AG09309 (cell line): ENCODE measurements at regions not wholly inside any gene's neighbourhood (a gene's known extent, or its start where the extent isn't known, plus 50 kb on each side); places are given as distances from the start of the nearest gene placed in this dataset.

Experiments
- DNase-seq: peaks from one replicate; pipeline ENCODE4 v3.0.0-alpha.2; 2010; ENCODE audit warnings: low read depth
- H3K4me3 ChIP-seq: 2 replicates; pipeline ENCODE4 v1.5.1; 2011; ENCODE audit warnings: mild to moderate bottlenecking, low read depth, low read length, moderate library complexity; ENCODE audit not compliant: control insufficient read depth
- TF ChIP-seq, protein P1 (sequence below): IDR thresholded peaks from 2 replicates; pipeline ENCODE4 v1.5.1; 2011; ENCODE audit warnings: mild to moderate bottlenecking, low read depth, low read length, inconsistent platforms; ENCODE audit not compliant: insufficient read depth, control insufficient read depth; ENCODE audit errors: missing control alignments

DNA sequence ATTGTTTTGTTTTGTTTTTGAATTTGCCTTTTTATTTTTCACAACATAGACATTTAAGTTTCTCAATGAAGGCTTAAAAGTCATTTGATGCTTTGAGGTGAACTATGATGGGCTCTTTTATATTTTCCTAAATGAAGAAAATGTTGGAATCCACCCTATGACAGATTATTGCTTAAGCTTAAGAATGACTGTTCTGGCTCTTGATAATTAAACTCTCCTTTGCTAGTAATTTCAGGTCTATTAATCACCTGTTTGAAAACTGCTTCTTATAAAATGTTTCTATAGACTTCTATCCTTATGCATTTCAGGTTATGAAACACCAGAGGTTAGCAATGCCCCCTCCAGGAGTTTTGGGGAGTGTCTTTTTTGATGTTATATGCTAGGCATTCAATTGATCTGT lies 424.1 kb upstream of the DYNLRB2 start:
- H3K4me3 ChIP-seq: no peak overlapping the region
- TF ChIP-seq, protein P1, sequence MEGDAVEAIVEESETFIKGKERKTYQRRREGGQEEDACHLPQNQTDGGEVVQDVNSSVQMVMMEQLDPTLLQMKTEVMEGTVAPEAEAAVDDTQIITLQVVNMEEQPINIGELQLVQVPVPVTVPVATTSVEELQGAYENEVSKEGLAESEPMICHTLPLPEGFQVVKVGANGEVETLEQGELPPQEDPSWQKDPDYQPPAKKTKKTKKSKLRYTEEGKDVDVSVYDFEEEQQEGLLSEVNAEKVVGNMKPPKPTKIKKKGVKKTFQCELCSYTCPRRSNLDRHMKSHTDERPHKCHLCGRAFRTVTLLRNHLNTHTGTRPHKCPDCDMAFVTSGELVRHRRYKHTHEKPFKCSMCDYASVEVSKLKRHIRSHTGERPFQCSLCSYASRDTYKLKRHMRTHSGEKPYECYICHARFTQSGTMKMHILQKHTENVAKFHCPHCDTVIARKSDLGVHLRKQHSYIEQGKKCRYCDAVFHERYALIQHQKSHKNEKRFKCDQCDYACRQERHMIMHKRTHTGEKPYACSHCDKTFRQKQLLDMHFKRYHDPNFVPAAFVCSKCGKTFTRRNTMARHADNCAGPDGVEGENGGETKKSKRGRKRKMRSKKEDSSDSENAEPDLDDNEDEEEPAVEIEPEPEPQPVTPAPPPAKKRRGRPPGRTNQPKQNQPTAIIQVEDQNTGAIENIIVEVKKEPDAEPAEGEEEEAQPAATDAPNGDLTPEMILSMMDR: no peak
- no peak for DNase-seq

DNA sequence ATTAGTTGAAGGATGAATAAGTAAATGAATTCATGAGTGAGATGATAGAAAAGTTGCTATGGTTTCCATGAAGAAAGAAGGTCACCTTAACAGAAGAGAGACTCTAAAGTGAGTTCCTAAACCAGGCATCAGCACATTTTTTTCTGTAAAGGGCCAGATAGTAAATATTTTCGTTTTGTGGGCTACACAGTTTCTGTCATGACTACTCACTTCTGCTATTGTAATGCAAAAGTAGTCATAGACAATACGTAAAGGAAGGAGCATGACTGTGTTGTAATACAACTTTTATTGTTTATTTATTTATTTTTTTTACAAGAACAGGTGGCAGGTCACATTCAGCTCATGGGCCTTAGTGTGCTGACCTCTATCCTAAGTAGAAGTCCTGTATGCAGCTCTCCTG lies 426.1 kb upstream of the DYNLRB2 start:
- no peak overlapping the region for H3K4me3 ChIP-seq
- TF ChIP-seq, protein P1: no peak
- DNase-seq: no peak

DNA sequence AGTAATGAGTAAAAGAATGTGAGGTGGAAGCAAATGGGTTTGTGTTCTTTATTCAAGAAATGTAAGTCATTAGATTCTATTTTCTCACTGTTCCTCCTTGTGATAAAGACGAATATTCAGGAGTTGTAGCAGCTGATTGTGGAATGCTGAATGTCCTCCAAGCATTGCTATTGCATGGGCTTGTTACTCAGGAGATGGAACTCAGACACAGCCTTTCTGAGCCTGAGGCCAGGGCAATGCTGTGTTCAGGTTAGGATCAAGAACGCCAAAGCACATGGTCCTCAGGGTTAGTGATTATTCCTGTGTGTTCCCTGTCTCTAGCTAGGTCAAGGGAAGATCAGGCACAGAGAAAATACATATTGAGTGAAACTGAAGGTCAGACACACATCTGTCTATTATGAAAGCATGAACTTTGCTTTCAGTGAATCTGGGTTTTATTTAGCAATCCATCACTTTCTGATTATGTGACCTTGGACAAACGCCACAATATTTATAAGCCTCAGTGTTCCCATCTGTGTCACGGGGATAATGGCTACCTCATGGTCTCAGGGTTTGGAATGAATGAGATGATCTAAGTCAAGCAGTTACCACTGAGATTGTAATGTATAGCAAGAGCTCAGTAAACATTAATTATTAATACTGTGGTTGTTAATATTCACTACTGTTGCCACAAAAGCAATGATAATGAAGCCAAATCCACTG lies 426.8 kb upstream of the DYNLRB2 start:
- TF ChIP-seq, protein P1: no peak
- DNase-seq: no peak
- no peak overlapping the region for H3K4me3 ChIP-seq

DNA sequence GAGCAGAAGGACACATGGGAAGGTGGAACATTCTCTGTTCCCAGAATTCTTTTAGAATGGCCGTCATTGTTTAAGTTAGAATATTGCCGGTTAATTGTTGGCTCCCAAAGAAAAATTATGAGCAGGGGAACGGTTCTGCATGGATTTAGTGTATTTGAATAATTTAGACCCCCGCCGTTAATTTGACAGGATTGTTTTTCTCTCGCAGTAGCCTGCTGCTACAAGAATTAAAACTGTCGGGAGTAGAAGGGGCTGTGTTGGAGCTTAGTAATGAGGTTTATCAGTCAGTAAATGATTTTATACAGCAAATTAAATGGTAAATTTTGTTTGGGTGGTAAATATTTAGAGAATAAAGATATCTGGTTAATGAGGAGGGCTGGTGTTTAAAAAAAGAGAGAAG lies 431.2 kb upstream of the DYNLRB2 start:
- H3K4me3 ChIP-seq: no peak overlapping the region
- no peak for DNase-seq
- TF ChIP-seq, protein P1: no peak

DNA sequence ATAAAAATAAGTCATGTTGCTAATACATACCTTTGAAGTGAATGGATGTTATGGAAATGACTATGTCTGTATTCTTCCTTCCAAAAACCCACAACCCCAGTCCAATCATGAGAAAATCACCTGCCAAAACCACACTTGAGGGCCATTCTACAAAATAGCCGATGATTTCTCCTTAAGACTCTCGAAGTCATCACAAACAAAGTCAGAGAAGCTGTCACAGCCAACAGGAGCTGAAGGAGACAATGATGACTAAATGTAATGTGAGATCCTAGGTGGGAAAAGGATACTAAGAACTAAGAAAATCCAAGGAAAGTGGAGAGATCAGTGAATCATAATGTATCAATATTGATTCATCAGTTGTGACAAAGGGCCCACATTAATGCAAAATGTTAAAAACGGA lies 432.9 kb upstream of the DYNLRB2 start:
- no peak for DNase-seq
- TF ChIP-seq, protein P1: no peak

DNA sequence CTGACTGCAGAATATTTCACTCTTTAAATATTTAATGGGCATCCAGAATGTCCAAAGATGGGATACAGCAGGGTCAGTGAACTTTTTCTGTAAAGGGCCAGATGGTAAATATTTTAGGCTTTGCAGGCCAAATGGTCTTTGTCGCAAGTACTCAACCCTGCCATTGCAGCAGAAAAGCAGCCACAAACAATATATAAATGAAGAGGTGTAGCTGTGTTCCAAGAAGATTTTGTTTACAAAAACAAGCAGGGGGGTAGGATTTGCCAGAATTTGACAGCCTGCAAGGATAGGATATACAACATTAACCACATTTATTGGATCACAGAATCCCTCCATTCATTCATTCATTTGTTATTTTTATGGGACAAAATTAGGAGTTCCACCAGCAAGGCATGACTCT lies 435.0 kb upstream of the DYNLRB2 start:
- no peak overlapping the region for H3K4me3 ChIP-seq
- TF ChIP-seq, protein P1: no peak
- DNase-seq: no peak

More for the DNA sequence above, 432.9 kb upstream of the DYNLRB2 start:
- H3K4me3 ChIP-seq: no peak overlapping the region

DNA sequence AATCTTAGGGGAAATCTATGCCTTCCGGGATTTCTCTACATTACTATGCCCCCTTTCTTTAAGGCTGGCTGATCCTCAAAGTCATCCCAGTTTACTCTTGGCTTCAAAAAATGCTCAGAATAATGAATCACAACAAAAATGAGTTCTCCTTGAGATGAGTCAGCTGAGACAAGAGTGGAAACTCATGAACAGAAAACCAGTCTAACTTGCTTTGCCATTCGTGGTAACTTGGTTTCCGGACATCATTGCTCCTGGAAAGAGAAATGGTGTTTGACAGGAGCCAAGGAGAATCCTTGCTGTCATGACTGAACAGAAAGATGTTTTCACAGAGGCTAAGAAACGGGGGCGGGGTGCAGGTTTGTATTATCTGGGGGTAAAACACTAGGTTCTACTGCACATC lies 435.6 kb upstream of the DYNLRB2 start:
- TF ChIP-seq, protein P1: no peak
- no peak for DNase-seq
- H3K4me3 ChIP-seq: no peak overlapping the region
